Activated naive CD4-positive, alpha-beta T cell (primary cell): ENCODE measurements at regions not wholly inside any gene's neighbourhood (a gene's known extent, or its start where the extent isn't known, plus 50 kb on each side); places are given as distances from the start of the nearest gene placed in this dataset.

Experiments used
- DNase-seq, 4 experiments: peaks; one replicate each; lab custom pipeline; 2025; lab: John Stamatoyannopoulos, UW

DNA sequence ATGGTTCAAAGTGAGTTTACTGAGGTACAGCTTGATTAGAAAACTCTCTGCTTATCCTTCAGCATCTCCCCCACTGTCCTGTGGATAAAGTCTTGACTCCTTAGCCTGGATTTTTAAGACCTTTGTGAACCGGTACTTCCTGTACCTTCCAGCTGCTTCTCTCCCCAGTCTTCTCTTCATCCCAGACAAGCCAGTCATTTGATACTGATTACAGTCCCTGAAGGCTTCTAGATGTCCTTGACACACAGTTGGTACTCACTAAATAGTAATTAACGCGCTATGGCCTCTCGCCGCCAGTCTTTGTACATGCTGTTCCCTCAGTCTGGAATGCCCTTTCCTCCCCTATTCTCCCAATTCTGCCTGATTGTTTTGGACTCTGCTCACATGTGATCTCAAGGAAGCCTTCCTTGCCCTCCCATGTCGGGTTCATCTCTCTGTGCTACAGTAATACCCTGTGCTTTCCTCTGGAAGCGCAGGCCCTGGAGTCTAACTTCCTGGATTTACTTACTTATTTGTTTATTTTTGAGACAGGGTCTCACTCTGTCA, 50.6 kb upstream of the PTGR2 start:
- no peak for DNase-seq

- no peak for DNase-seq
Observed at GRCh38 chr14:73797543-73798265, 53.9 kb upstream of the PTGR2 start.

GRCh38 chr14:73796893-73797542, 54.6 kb upstream of the PTGR2 start:
- no peak for DNase-seq

GRCh38 chr14:73796415-73796814, 55.2 kb upstream of the PTGR2 start:
- no peak for DNase-seq

DNA sequence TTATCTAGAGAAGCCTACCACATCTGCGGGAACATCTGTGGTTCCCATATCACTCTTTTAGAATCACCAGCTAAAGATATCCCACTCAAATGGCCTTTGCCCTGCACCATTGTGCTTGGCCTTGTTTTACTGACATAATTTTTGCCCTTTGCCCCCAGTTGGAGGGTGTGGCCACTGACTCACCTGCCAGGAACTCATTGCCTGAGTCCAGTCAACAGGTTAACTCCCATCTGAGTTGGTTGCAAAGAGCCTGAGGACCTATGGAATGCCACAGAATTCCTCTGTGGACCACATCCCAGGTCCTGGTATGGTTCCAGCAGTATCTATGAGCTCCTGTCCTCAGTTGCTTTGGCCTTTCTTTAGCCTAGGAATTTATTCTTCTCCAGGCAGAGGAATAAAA, 55.7 kb upstream of the PTGR2 start:
- no peak for DNase-seq

DNA sequence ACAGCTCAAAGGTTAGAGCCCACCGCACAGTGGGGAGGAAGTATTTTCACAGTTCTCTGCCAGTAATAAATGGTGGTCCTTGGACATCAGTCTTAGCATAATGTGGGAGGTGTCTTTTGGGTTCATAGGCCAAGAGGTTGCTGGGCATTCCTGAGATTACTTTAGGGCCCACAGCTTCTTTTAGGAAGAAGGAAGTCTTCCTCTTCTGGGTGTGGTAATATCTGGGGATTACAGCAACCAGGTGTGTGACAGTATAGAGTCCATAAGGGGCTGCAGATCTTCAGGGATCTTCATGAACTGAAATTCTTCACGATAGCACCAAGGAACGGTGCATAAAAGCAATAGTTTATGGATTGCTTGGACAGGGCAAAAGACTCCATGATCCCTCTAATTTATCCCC, 56.2 kb upstream of the PTGR2 start:
- DNase-seq = no peak

- no peak for DNase-seq
Observed at GRCh38 chr14:73794146-73794545, 57.5 kb upstream of the PTGR2 start.

GRCh38 chr14:73792481-73792880, 59.1 kb upstream of the PTGR2 start:
- DNase-seq = no peak

GRCh38 chr14:73789989-73790581, 61.5 kb upstream of the PTGR2 start:
- no peak for DNase-seq

GRCh38 chr14:73788701-73789551, 62.7 kb upstream of the PTGR2 start:
- DNase-seq = no peak

DNA sequence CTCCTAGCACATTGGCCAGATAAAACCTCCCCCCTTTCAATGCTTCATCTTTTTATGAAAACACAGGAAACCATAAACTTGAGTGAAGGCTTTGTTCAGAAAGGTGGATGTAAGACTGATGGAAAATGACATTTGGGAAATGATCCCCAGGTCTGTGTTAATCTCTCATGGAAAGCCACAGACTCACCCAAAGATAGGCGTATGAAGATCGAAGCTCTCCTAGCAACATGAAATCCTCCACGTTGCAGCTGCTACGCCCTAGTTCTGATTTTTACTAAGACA, 63.4 kb upstream of the PTGR2 start:
- DNase-seq = no peak

DNA sequence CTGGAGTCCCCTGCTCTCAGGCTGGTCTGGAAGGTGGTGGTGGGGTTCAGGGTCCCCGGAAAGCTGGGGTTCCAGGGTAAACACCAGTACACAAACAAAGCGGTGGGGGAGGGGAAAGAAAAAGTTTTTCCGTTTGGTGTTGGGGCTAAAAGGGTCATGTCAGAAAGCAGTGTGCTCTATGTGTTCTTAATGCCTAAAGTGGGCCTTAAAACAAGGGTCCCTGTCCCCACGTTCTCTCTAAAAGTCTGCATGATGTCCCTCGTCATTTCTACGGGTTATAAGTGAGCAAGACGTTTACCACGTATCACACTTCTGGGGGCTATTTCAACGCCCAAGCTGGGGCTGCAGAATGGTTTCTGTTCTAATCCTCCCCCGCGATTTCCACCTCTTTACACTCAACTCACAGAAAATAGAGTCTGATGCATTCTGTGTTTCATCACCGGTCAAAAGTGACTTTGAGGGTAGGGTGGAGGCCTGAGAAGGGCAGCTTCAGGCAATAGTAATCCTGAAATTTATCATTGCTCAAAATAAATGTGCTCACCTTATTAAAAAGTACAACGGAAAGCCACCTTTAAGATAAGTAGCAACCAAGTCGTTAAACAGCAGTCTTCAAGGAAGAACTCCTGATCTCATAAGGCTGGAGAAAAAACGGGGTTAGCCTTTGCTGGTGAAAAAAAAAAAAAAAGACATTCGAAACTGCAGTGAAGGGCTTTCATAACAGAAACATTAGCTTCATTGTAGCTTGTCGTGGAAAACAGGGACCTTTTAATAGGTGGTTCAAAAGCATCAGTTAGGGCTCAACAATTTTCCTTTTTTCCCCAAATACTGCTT, 63.9 kb upstream of the PTGR2 start:
- DNase-seq = no peak

- DNase-seq = peak in 3 of 4 experiments; percentile 18 to 48 (median 44)
Observed at GRCh38 chr14:73786636-73787485, 64.8 kb upstream of the PTGR2 start.

DNA sequence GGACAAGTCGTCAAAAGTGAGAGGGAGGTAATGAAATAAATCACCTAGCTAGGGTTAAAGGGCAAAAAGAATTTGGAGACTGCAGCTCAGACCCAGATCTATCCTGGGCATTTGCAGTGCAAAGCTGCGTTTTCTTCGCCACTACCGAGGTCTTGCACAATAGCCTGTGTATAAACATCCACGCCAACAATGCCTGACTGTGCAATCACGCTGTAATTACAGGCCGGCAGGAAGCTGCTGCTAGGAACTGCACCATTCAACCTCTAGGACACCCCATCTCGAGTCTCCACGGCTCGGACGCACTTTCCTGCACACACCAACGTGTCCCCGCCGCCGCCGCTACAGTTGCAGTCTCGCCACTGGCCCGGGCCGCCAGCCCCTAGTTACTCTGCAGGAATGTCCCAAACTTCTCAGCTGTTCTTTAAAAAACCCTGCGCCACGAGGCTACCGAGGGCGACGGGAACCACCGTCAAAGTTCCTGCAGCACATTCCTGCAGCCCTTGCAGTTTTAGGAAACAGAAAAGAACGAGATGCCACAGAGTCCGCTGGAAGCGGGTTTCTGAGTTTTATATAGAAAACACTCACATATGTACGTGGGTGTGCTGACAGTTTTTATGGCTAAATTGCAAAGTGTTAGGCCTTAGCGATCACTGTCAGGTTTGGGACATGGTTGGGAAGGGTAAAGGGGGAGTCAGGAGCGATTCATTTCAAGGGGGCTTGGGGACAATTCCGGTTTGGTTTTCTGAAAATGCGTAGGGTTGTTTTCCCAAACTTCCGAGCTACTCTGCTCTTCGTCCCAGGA, 65.6 kb upstream of the PTGR2 start:
- DNase-seq = peak in 2 of 4 experiments; percentile 37 to 38

DNA sequence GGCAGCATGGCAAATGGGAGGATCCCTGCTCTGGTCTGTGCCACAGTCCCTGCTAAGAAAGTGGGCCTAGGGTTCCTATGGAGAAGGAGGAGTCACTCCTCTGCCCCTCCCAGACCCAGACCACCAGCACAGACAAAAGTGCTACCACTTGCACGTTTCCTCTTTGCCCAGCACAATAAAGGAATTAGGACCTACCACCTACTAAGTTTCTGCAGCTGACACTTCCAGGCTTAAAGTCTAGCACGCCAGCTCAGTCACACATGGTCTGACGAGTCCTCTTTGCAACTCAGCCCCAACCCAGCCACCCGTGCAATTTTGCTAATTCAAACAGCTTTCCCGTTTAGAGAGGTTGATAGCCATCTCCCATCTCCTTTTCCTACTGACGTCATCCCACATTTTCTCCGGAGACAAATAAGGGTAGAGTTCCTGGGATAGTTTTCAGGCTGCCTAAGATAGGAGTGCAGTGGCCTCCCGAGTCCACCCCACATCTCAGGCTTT, 66.2 kb upstream of the PTGR2 start:
- no peak for DNase-seq

DNA sequence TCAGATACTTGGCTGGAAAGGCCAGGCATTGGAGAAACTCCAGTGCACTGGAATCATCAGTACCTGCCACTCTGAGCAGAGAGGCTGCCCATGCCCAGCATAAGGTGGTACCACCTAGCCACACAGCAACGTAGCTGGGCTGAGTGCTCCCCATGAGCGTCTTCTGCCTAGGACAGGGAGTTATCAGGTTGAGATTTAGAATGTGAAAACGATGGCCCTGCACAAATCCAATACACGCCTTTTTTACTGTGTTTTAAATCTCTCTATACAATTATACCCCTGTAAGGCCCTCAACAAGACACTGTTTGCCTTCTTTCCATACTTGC, 66.7 kb upstream of the PTGR2 start:
- DNase-seq = no peak

DNA sequence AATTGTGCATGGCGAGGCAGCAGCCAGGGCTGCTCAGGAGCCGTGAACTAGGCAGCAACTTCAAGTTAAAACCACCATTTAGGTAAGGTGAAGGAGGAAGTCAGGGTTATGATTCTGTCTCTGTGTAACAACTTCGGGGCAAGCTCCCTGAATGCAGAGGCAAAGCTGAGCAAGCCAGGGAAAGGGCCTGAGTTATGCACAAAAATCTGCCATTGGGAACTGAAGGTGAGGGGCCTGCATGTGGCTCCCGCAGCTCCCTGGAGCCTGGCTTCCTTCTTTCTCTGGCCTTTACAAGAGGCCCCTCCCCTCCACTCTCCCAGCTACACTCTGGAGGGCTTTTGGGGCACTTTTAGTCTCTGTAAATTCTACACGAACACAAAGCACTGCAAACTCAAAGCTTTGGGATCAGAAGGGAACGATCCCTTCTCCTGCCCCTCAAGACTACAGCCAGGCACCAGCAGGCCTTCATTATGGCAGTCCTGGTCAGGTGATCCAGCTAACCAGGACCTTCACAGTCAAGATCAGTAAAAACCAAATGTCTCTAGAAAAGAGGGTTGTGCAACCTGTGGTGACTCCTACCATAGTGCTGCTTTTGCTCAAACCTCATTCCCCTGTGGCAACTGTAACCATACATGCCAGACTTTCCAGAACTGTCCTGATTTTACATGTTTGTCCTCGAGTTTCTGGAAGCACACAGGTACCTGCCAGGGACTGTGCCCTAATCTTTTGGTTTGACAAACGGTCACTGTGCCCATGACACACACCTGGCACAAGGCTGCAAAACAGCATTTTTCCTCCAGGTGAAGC, 67.2 kb upstream of the PTGR2 start:
- DNase-seq = no peak

DNA sequence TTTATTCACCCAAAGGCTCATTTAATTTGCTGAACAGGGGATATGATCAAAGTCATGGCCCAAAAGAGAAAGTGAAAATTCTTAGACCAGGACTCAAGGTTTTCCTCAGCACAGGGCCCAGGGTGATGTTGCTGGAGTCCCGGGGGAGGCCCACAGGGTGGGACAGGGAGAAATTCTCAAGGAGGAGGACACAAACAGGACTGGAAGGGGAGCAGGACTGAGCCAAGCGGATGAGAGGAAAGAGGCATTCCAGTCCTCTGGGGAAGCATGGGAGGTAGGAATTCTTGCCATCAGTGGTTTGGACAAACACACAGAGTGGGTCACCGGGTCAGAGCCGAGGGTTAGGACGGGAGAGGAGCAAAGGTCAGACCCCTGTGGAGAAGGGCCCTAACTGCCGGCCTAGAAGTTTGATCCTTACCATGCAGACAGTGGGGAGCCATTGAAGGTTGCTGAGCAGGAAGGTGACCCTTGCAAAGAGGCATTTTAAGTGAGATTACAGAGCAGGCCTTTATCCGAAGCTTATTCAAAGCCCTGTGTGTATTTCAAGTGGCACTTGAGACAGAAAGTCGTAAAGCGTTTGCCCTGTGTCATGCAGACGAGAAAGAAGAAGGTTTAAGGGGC, 68.4 kb upstream of the PTGR2 start:
- no peak for DNase-seq
